DMS53 treated with DMSO at 0.1 percent for 48 hours (cell line): ENCODE measurements at regions not wholly inside any gene's neighbourhood (a gene's known extent, or its start where the extent isn't known, plus 50 kb on each side); places are given as distances from the start of the nearest gene placed in this dataset.

Experiments used
- DNase-seq: peaks from one replicate; lab custom pipeline; 2025; ENCODE audit not compliant: unreplicated experiment; lab: John Stamatoyannopoulos, UW

DNA sequence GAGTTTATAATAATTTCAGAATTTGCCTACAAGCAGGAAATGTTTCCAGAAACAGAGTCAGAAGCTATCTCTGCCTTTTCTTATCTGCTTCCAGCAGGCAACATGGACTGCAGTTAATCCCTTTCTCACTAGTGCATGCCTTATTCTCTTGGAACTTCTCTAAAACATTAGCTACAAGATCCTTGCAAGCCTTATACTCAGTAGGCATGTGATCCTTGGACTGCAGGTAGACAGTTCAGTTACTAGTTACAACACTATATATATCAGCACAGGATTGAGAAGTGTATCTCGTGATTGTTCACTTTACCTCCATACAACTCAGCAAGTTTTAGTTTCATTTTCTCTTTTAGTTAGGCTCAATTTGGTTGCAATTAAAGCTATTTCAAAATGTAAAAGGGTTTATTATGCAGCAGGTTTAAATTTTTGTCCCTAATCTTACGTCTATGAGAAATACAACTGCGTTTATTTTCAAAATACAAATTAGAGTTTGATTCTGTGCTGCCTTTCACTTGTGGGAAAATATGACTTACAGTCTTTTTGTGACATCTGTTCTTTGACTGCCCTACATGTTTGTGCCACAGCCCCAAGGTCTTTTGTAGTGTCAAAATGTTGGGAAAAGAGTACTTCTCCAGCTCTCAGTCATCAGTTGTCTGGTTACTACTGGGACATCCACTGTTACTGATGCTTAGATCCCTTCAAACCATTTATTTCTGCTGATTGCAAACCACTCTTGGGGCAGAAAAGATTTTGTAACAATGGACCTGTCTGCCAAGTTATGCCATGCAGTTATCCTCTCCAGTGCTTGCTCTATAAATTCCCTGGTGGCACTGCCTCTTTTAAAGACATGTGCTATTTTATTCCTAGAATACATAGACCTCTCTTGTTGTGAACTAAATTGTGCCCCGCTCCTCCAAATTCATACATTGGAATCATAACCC, 709.0 kb upstream of the FOXG1 start:
- no peak for DNase-seq

DNA sequence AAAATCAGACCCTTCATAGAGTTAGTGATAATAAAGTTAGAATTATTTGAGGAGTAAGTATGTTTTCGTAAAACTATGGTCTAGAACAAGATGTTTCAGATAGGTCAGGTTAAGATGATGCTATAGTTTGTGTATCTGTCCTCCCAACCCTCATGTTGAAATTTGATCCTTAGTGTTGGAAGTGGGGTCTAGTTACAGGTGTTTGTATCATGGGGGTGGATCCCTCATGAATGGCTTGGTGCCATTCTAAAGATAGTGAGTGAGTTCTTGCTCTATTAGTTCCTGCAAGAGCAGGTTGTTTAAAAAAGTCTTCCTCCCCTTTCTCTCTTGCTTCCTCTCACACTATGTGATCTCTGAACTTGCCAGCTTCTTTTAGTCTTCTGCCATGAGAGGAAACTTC, 707.3 kb upstream of the FOXG1 start:
- DNase-seq = no peak

DNA sequence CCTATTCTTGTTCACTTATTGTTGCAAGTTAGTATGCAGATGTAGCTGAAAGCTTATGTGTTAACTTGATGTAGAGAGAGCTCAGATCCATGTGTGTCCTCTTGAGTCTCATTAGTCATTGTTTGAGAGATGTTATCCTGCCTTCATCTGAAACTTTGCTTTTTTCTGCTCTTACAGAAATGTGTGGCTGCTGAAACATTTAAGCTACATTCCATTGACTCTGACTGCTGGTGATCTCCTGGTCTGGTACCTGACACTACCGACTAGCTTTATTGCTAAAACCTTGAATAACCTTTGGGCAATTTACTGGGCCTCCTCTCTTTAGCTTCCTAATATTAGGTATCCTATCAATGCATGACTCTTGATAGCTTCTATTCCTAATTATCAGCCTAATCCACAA, 705.6 kb upstream of the FOXG1 start:
- DNase-seq = no peak

DNA sequence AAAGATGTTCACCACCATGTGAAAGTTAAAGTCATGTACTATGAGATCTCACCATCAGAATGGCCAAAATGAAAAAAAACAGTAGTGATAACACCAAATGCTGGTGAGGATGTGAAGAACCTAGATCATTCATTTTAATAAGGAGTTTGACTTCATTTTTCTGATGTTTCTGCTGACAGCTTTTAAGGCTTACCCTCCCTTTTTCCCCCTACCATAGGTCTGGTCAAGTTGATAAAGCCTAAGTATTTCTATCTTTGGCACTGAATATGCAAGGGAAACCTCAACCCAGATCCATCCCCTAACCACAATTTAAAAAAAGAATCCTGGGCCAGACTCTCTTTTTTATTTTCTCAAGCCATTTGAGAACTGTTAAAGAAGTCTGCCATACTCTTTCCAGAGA, 689.6 kb upstream of the FOXG1 start:
- no peak for DNase-seq

DNA sequence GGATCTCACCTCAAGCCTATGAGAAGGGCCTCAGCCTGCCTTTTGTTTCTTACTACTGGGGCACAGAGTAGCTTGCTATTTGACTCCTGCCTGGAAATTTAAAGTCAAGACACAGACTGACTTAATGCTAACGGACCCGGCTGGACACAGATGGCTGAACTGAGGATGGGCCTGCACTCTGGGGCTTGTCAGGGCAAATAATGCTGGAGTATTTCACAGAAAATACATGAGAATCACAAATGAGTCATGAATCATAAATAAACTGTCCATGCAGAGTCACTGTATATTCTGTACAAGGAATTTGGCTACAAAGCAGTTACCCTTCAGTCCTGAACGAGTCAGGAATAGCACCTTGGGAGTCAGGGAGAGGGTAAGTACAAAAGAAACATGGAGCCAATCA, 683.2 kb upstream of the FOXG1 start:
- no peak for DNase-seq

DNA sequence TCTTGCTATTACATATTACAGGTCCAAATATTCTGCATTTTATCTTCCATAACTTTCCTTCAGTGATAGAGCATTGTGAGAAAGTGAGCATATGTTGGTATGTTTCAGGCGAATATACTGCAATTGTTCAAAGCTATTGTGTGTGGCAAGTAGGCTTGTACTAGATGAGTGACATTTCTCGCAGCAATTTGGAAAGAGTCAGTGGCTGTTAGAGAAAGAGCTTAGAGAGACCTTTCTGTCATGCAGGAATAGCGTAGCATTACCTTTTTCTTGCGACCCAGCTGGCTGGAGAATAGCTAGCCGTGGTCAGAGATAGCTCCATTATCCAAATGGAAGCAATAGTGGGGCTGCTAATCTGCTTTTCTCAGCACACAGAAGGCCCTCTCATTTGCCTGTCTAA, 678.5 kb upstream of the FOXG1 start:
- no peak for DNase-seq

DNA sequence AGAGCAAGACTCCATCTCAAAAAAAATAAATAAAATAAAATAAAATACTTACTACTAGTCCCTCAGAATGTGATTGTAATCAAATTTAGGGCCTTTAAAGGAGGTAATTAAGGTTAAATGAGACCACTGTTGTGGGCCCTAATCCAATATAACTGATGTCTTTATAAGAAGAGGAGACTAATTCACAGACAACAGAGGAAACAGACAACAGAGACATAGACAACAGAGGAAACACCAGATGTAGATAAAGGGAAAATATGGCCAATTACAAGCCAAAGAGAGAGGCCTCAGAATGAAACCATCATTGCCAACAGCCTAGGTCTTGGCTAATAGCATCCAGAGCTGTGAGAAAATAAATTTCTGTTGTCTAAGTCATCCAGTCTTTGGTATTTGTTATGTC, 669.0 kb upstream of the FOXG1 start:
- no peak for DNase-seq

DNA sequence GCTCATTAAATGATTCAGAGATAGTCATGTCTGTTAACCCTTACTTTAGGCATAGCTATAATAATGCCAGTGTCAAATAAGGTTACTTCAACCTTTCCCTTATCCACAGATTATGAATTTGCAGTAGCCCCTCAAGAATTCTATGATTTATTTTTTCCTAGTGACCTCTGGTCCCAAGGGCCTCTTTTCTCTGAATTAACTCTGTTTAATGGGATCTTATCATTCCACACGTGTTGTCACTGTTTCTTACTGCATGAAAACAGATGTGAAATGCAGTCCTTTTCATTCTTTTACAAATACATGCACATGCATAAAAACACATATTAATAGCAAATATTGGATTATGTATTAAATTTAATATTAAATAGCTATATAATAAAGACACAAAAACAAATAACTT, 667.7 kb upstream of the FOXG1 start:
- DNase-seq = no peak

DNA sequence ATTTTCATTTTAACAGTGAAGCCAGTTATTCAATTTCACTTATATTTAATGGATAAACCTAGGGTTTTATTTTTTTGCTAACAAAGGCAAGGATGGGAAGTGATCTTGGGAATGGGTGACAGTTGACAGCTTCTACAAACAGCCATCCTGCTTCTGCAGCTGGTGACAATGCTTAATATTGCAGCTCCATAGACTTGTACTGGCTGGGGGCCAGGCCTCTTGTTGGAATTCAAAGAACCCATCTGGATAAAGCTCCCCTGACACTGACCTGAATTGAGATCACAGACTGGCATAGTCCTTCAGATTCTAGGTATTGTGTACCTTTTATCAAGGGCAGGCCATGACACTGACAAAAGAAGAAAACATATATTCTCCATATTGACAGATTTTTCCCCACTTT, 664.6 kb upstream of the FOXG1 start:
- DNase-seq = peak; percentile 7

DNA sequence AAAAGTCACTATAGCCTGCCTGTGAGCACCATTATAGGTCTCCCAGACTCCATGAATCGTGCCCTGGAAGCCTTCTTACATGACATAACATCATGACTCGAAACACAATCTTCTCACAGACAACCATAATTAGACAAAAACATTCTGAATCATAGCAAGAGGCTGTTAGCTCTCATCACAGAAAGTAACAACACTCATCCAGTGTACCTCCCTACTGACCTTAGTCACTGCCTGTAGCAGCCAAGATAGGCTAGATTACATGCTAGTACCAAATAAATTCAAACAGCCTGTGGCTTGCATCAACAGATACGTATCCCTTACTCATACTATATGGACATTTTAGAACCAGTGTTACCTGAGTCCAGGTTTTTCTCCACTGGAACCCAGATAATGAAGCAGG, 663.8 kb upstream of the FOXG1 start:
- DNase-seq = no peak

DNA sequence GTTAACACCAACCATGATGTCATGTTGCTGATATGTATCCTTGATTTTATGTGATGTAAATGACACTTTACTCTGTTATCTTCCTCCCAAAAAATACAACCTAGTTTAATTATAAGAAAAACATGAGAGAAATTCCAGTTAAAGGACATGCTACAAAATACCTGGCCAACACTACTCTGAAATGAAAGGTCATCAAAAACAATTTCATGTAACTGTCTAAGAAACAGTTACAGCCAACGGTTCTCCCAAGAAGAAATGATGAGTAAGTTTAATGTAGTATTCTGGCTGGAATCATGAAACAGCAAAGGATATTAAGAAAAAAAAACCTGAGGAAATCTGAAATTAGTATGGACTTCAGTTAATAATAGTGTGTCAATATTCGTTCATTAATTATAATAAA, 653.3 kb upstream of the FOXG1 start:
- DNase-seq = no peak

DNA sequence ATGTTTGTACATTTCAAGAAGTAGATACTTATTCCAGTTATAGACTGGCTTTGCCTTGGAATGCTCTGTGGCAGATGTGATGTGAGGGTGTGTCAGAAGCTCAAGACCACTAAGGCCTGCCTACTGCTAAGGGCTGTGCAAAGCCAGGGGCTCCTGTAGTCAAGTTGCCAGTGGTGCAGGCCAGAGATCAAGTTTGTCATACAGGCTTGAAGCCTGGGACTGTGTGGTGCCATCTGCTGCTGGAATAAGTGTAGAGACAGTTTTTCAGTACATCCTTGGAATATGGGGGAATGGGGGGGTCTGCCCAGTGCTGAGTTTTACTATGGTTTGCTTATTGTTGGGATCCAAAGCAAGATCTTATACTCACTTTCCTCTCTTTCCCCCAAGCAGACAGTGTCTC, 649.9 kb upstream of the FOXG1 start:
- DNase-seq = no peak

DNA sequence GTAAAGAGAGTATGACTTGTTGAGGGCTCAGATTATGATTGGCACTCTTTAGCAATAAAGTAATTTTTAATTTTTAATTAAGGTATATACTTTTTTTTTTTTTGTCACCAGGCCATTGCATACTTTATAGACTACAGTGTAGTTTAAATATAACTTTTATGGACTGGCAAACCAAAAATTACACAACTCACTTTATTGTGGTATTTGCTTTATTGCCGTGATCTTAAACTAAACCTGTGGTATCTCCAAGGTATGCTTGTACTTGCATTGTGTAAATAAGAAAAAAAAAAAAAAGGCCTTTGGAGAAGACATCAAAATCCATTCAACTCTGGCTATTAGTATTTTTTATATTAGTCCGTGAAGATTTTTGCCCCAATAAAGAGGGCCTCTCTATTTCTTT, 646.7 kb upstream of the FOXG1 start:
- no peak for DNase-seq

DNA sequence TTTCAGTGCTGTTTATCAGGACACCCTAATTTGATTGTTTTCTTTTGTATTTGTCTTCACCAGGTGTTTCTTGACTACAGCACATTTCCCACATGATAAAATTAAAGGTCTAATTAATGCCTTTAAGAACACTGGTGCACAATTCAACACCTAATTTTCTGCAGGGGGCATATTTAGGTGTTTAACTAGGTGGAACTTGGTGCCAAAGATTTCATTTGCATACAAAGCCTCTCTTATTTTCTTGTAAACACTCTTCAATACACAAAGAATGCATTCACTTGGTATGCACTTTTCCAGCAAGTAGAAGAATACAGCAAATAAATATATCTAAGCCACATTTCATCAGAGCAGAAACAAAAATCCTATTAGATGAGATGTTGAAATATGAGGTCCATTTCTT, 646.2 kb upstream of the FOXG1 start:
- DNase-seq = no peak

DNA sequence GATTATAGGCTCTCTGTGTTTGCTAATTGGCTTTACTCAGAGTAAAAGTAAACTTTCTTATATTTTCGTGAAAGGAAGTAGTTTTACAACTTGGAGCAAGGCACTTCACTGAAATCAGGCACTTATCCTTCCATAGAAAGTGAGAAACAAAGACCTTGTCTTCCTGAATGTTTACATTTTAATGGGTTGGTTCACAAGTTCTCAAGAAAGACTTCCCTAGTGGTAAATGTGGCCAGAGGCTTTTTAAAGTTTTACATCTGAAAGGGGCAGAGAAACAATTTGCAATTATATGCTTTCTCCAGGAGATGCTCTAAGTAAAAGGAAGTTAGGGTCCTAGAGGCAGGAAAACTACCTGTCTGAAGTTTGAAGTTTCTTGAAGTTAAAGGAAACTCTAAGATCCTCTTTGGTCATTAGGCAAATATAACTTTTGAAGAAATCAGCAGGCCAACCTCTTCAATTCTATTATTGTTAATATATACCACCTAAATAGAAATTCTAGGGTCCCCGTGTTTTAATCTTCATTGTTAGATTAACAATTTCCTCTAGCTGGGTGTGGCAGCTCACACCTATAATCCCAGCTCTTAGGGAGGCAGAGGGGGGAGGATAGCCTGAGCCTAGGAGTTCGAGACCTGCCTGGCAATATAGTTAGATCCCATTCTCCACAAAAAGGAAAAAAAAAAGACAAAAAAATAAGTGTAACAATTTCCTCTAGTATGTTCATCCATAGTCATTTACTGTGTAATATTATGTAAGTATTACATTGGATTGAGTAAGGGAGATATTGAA, 644.9 kb upstream of the FOXG1 start:
- DNase-seq = no peak

DNA sequence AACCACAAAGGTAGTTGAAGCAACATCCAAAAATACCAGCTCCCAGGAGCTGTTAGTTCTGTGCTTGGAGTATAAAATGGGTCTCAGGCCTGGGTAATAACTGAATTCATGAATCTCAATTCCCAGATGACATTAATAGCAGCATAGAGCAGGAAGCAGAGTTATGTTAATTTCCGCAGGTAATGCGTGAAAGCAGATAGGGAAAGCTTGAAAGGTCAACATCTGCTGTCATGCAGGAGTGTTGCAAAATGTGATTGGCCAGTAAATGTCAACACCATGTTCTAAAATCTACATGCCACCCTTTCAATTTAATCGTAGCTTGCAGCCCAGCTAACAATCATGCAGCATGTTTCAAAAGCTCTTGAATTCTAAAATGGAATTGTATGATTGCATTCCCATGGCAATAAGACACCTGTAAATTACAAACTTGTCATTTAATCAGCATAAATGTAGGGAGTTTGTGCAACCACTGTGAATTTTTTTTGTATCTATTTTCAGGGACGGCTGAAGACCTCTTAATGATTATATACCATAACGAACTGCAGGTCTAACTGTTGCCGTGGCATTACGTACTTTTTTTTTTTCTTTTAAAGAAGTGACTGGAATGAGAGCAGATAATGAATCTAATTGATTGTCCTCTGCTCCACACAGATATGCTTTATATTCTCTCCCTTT, 635.8 kb upstream of the FOXG1 start:
- DNase-seq = no peak

DNA sequence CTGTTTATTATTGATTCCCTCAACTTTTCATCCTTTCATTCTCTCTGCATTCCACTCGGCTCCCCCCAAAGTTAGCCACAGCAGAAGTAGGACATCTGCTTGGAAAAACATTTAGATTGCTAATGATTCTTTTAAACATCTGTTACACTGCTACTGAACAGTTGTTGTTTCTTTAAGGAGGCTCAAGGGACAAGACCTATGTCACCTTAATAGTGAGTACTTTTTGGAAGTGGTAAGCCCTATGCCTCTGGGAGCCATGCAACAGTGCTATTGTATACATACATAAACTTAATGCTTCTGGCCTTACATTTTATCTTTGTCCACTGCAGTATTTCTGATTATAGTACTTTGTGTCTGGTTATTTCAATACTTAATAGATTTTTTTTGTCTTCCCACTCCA, 628.2 kb upstream of the FOXG1 start:
- no peak for DNase-seq

DNA sequence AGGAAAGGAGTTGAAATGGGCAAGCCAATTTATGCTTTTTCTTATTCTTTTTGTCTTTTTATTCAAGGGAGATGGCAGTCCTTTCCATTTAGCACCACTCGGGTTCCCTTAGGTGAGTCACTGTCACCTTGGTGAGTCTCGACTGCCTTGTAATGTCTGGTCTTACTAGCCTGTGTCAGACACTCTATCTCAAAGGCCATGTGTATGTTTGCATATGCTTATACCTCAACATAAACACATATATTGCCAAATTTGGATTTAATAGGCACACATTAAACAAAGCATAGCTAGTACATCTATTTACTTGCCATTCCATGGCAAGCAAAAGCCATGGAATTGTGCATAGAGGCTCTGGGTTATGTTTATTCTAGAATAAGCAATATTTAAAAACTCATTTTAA, 624.9 kb upstream of the FOXG1 start:
- DNase-seq = no peak

DNA sequence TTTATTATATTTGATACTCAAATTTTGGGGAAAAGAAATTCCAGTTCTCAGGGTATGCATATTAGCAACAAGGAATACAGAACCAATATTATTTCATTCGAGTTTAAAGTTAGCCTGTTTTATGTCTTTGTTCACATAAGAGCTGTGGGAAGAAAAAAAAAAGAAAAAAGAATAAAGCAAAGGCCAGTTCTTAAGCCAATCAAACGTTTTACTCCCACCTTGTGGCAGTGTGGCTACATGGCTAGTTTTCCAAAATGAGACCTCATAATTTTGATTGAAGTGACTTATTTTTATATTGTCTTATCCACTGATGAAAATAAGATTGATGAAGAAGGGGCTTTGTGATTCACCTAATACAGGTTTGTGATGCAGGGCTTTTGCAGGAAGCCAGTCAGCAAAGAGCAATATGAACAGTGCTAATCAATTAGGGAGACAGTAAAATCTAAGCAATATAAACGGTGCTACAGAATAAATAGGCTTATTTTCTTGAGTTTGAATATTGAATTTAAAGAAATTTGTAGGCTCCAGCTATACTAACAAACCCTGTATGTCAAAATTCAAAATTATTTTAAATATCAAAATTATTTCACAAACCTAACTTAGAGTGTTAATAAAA, 624.1 kb upstream of the FOXG1 start:
- DNase-seq = peak; percentile 25

DNA sequence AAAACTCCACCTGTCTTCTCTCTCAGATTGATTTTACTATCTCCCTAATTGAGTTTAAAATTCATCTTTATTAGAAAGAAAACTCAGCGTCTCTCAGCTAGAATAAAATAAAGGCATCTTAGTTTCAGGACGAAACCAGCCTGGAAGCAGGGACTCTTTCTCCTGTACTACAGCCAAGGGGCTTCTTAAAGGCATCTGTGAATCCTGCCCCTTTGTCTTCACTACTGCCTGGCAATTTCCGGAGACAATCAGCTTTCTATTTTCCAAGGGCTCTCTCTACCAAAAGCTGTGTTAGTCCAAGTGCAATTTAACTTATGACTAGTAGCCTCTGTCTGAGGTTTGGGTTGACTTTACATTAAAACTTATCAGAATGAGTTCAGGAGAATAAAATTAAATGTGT, 623.3 kb upstream of the FOXG1 start:
- no peak for DNase-seq

DNA sequence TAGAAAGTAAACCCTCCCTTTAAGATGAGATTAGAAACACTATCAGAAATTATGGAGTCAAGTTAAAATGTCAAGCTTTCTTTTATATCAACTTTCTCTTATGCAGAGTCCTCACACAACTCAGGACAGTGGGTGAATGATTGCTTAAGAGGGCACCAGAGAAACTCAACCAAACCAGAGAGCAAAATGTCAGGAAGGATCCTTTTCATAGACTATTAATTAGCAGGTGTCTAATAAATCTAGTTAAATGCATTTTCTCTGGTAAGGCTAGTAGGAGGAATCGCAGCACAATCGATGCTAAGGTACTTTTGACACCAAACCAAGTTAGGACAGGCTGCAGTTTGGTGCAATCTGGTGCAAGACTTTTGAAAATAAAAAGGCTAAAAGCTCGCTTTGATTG, 614.7 kb upstream of the FOXG1 start:
- no peak for DNase-seq
